Hematopoietic multipotent progenitor cell treated with erythropoietin and hydrocortisone succinate and interleukin-3 and kit ligand, for 8 days (in vitro differentiated cells): ENCODE measurements at regions not wholly inside any gene's neighbourhood (a gene's known extent, or its start where the extent isn't known, plus 50 kb on each side); places are given as distances from the start of the nearest gene placed in this dataset.
A peak's percentile ranks its signal among the peaks of the same experiment; 100 is the strongest.
"Not testable (repeated sequence)": the region's sequence is repeated elsewhere in the genome, so short reads cannot be mapped to it uniquely, and the experiment has no call there.

Source experiments
- DNase-seq: peaks from one replicate; pipeline ENCODE4 v3.0.0-alpha.2; 2015

DNA sequence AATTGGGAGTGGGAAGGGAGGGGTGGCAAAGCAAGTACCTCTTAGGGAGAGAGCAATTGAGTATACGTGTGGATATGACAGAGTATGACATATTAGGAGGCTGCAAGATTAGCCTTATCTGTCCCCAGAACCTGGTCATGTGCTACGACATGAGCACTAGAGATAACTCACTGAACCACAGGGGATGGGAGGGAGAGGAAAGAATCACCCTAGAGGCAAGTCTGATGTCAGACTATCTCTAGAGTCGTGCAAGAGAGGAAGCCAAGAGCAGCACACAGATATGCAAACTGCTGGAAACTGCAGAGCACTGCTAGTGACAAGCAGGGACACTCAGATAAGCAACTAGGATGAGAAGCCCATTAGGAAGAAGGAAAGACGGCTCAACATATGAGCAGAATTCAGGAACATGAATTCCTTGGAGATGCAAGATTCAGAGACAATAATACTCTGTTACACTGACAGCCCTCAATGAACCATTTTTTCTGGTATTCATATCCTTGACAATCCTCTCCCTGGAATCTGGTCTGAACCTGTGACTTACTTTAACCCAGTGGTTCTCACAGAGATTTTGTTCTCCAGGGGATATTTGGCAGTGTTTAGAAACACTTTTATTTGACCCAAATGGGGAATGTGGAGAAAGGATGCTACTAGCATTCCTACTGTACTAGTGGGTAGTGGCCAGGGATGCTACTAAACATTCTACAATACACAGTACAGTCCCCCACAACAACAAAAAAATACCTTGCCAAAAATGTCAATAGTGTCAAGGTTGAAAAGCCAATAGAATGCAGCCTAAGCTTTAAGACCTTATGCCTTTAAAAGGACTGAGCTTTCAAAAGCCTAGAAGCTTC lies 84.0 kb upstream of the BMP2K start:
- peak; percentile 100 for DNase-seq

DNA sequence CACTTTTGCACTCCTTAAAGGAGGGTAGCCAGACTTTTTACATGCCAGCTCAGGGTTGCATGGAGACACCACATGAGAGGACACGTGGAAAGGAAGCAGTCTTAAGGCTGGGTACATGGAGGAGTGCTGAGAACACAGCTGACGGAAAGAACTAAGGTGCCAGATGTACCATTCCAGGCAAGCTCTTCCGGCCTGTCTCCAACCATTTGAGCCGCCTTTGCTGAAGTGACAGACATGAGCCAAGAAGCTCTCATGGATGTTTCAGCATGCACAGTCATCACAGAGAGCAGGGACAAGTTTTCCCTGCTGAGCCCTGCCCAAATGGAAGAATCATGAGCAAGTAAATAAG lies 83.4 kb upstream of the BMP2K start:
- peak; percentile 46 for DNase-seq

DNA sequence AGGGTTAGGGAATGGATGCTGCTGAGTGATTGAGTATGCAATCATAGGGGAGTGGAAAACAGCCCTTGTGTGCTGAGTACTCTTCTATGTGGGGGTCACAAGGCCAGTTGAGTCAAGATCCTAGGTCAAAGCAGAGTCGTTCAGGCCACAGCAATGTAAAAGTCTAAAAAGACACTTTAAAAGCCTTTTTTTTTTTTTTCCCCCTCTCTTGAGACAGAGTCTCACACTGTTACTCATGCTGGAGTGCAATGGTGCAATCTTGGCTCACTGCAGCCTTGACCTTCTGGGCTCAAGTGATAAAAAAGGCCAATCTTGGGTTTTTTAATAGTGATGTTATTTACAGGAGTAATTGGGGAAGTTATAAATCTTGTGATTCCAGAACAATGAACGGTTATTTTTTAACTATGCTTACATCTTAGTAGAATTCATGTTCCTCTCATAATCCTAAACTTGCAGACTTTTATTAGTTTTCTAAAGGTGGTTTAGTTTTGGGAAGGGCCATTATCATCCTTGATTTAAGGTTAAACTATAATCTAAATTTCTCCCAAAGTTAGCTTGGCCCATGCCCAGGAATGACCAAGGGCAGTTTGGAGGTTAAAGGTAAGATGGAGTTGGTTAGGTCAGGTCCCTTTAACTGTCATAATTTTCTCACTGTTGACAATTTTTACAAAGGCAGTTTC lies 82.2 kb upstream of the BMP2K start:
- peak; percentile 81 for DNase-seq

GRCh38 chr4:78694457-78694787 lies 81.7 kb upstream of the BMP2K start:
- no peak for DNase-seq

- no peak for DNase-seq
Observed at GRCh38 chr4:78695910-78696309, 80.2 kb upstream of the BMP2K start.

DNA sequence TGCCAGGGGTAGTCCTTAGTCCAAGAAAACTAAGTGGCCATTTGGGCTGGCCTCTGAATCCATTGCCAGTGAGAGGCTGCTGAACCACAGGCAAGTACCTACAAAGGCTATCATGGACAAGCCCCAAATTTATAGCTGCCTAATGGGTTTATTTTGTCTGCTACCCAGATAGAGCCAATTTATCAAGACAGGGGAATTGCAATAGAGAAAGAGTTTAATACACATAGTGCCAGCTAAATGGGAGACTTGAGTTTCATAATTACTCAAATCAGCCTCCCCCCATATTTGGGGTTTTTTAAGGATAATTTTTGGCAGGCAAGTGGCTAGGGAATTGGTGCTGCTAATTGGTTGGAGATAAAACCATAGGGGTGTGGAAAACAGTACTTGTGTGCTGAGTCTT lies 73.1 kb upstream of the BMP2K start:
- peak; percentile 1 for DNase-seq

DNA sequence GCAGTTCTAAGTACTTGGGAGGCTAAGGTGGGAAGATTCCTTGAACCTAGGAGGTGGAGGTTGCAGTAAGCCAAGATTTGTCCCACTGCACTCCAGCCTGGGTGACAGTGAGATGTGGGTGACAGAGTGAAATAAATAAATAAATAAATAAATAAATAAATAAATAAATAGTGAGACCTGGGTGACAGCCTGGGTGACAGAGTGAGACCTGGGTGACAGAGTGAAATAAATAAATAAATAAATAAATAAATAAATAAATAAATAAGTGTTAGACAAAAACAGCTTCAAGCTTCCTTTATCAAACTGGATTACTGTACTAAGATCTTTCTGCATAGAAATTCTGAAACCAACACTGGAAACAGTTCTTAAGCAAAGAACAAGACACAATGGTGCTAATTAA lies 71.8 kb upstream of the BMP2K start:
- DNase-seq = no peak

DNA sequence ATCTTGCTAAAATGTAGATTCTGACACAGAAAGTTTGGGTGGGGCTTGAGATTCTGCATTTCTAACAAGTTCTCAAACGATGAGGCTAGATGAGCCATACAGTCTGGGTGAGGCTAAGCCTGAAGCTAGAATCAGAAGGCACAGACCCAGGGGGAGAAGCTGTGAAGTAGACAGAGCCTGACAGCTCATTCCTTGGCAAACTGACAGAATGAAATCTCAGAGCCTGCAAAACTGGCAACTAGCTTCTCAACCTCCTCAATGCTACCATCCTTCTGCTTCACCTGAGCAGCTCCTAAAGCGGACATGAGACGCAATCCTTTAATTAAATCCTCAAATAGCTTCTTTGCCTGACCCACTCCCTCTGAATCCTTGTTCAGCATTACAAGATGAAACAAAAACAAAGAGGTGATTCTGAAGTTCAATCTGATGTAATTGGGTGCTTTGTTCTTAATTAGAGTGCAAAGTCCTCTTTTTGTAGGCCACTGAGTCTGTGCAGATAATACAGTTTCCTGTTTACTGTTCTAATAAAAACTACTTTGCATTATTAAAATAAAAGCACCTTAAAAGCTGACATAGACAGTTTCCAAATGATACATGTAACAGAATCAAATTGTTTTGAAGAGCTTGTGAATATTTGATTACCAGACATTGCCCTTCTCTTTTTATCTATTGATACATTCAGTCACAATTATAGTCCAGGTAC lies 71.0 kb upstream of the BMP2K start:
- peak; percentile 64 for DNase-seq

- no peak for DNase-seq
Observed at GRCh38 chr4:78706302-78706701, 69.8 kb upstream of the BMP2K start.

- peak; percentile 85 for DNase-seq
Observed at GRCh38 chr4:78707268-78707667, 68.9 kb upstream of the BMP2K start.

DNA sequence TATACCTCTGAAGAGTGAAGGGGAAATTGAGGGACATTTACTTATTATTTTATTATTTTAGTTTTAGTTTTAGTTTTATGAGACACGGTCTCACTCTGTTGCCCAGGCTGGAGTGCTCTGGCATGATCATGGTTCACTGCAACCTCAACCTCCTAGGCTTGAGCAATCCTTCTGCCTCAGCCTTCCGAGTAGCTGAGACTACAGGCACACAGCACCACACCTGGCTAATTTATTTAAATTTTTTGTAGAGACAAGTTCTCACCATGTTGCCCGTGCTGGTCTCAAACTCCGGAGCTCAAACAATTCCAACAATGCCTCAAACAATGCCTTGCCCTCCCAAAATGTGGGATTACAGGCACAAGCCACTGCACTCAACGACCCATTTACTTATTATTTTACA lies 68.4 kb upstream of the BMP2K start:
- DNase-seq = no peak

DNA sequence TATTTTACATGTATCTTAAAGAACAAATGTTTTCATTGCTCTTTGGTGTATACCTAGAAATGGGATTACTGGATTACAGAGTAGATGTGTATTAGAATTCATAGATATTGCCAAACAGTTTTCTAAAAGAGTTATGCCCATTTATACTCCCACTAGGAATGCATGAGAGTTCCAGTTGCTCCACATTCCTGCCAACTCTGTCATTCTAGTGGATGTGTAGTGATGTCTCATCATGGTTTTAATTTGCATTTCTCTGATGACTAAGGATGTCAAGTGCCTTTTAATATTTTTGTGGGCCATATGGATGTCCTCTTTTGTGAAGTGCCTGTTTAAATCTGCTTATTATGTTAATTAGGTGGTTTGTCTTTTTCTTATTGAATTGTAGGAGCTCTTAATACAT lies 65.6 kb upstream of the BMP2K start:
- DNase-seq = no peak

- DNase-seq = no peak
Observed at GRCh38 chr4:78711676-78712075, 64.5 kb upstream of the BMP2K start.

DNA sequence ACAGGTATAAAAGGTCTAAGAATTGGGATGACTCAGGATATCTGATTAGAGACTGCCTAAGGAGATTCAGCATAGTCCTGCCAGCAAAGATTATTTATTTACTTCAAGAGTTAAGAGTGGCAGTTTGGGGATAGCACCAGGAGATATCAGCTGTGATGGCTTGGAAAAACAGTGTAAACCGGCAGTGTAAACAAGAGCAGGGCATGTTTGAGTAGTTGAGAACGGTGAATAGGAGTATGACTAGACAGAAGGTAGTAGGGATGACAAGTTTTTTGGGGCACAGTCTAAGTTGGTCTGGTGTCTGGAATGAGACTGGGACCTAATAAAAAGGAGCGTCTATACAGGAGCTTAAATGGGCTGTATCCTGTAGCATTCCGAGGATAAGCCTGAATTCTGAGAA lies 61.6 kb upstream of the BMP2K start:
- not testable (repeated sequence) for DNase-seq

DNA sequence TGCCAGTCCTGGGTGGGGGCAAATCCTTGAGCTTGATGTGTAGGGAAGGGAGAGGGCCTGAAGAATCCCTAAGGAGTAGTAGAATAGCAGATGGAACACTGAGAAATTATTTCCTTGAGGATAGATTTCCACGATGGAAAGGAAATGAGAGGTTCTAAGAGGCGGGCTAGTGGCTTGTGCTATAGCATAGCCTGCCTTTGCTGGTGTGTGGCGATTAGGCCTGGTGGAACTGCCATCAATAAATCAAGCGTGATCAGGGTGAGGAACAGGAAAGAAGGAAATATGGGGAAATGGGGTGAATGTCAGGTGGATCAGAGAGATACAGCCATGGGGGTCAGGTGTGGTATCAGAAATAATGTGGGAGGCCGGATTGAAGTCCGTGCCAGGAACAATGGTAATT lies 60.8 kb upstream of the BMP2K start:
- not testable (repeated sequence) for DNase-seq

DNA sequence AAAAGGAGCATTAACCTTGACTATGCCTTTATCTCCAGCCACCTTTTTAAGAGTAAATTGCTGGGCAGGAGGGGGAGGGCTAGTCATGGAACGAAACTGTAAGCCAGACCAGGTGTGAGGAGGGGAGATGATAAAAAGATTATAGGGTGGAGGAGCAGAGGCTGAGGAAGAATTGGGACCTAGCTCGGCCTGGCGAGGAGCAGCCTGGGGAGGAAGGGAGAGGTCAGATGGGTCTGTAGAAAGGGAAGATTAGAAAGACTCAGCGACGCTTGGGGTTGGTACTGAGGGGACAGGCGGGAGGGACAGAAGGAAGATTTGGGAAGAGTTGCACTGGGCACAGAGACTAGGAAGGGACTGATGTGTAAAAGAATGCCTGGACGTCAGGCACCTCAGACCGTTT lies 58.4 kb upstream of the BMP2K start:
- DNase-seq = not testable (repeated sequence)

DNA sequence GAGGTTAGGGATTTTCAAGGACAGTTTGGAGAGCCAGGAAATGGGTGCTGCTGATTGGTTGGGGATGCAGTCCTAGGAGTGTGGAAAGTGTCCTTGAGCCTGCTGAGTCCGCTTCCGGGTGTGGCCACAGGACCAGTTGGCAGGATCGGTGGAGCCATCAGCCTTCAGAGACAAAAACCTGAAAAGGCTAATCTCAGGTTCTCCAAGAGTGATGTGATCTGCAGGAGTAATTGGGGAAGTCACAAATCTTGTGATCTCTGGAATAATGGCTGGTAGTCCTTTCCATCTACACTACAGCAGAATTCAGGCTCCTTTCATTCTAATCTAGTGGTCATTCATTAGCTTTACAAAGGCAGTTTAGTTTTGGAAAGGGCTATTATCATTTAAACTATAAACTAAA lies 55.9 kb upstream of the BMP2K start:
- DNase-seq = no peak

DNA sequence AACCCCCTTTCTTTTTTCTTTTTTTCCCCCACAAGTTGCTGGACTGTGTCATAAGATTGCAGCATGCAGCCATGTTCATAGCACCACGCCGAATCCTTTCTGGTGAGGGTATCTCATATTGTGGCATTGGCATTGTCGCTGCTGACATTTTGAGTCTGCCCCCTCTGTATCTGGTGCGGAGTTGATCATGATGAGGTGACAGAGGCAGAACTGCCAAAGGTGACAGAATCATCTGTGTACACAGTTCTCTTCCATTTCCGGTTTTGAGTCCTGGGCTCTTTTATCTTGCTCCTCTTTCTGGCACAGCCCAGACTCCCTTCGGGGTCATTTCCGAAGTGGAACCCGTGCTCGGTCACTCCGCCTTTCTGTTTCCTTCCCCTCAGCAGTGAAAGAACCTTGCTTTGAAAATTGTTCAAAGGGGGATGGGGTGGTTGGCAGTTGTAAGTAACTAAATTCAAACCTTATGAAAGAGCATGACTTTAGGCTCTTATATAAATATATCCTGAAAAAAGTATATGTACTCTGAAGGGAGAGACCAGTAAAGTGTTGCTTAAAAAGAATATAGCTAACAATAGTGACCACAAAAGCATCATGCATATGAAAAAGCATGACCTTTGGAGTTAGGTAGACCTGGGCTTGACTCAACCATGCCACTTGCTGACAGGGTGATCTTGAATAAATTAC lies 55.0 kb upstream of the BMP2K start:
- DNase-seq = peak; percentile 85

GRCh38 chr4:78721747-78722146 lies 54.4 kb upstream of the BMP2K start:
- DNase-seq = no peak

DNA sequence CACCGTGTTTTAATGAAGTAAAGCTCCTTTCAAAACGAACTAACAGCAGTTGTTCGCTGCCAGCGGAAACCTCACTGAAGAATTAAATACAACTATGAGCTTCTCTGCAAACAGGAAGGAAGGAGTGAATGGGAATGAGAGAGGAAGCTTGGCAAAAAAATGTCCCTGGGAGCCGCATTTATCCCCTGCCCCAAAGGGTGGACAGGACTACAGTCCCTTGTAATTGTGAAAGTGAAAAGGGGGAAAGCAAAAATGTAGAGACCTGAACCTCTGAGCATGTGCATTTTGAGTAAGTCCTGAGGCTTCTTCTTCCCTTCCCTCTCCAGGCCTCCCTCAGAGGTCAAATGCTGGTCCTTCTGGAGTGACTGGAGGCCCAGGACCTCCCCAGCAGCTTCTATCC lies 53.8 kb upstream of the BMP2K start:
- no peak for DNase-seq

- DNase-seq = no peak
Observed at GRCh38 chr4:78722878-78723277, 53.3 kb upstream of the BMP2K start.
